Tibial artery (tissue), 4 donors: ENCODE measurements at regions not wholly inside any gene's neighbourhood (a gene's known extent, or its start where the extent isn't known, plus 50 kb on each side); places are given as distances from the start of the nearest gene placed in this dataset.
A peak's percentile ranks its signal among the peaks of the same experiment; 100 is the strongest.

ENCODE experiments used
- DNase-seq, 2 donors: peaks; one replicate each; pipeline ENCODE4 v3.0.0-alpha.2; 2019
- H3K27ac ChIP-seq, 2 donors: fragments of 200-600 bp; sonication (generic) in 1 of 2; 1 replicate in 1 of 2; 2 replicates in 1 of 2; pipeline ENCODE4 v1.5.1; 2018 to 2019; ENCODE audit warnings: mild to moderate bottlenecking in 1 of 2
- H3K27me3 ChIP-seq, 2 donors: fragments of 200-600 bp; sonication (generic) in 1 of 2; one replicate each; pipeline versions ENCODE4 v1.5.1 to v1.6.0; 2016 to 2019
- H3K36me3 ChIP-seq, 3 donors: fragments of 200-600 bp; sonication (generic) in 2 of 3; one replicate each; pipeline ENCODE4 v1.5.1; 2016 to 2019; ENCODE audit warnings: mild to moderate bottlenecking in 2 of 3
- H3K4me1 ChIP-seq, 4 donors: fragments of 200-600 bp; sonication (generic) in 2 of 4; 1 replicate in 3 of 4; 2 replicates in 1 of 4; pipeline ENCODE4 v1.5.1; 2016 to 2019
- H3K4me3 ChIP-seq, 2 donors: fragments of 200-600 bp; sonication (generic) in 1 of 2; 1 replicate in 1 of 2; 2 replicates in 1 of 2; pipeline ENCODE4 v1.5.1; 2018 to 2019; ENCODE audit warnings: mild to moderate bottlenecking in 2 of 2
- H3K9me3 ChIP-seq, 3 donors: fragments of 200-600 bp; sonication (generic) in 1 of 3; one replicate each; pipeline ENCODE4 v1.5.1; 2016 to 2019
- intact Hi-C: fragments of 100-400 bp; cut with DNase I; formaldehyde crosslinking; loops from one replicate; pipeline ENCODE4 v1.15.0; 2023; ENCODE audit warnings: low total_unique reads
- TF ChIP-seq, protein P1 (sequence below), 2 experiments: fragments of 200-600 bp in 1 of 2; fragments of 450-650 bp in 1 of 2; IDR thresholded peaks; one replicate each; pipeline ENCODE4 v1.5.1; 2017 to 2019; ENCODE audit warnings: antibody characterized with exemption in 2 of 2, mild to moderate bottlenecking in 1 of 2, moderate library complexity in 1 of 2

DNA sequence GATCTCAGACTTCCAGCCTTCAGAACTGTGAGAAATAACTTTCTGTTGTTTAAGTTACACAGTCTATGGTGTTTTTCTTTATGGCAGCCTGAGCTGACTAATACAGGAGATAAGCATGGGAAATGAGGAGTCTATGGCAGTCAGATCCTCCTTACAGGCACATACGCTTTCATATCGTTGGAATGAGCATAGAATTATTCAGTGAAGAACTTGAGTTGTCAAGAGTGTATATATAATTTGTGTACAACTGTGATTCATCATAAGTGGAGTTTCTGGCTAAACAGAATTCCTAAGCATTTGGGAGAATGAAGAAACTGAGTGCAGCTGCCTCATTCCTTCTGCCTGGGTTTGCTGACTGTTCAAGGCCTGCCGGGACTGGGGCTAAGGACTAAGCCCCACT, 516.7 kb downstream of the ADRA2A start:
- intact Hi-C loops: no loop called here
- H3K9me3 ChIP-seq: no peaks in the 10 kb centered on the region
- DNase-seq: no peak
- TF ChIP-seq, protein P1, sequence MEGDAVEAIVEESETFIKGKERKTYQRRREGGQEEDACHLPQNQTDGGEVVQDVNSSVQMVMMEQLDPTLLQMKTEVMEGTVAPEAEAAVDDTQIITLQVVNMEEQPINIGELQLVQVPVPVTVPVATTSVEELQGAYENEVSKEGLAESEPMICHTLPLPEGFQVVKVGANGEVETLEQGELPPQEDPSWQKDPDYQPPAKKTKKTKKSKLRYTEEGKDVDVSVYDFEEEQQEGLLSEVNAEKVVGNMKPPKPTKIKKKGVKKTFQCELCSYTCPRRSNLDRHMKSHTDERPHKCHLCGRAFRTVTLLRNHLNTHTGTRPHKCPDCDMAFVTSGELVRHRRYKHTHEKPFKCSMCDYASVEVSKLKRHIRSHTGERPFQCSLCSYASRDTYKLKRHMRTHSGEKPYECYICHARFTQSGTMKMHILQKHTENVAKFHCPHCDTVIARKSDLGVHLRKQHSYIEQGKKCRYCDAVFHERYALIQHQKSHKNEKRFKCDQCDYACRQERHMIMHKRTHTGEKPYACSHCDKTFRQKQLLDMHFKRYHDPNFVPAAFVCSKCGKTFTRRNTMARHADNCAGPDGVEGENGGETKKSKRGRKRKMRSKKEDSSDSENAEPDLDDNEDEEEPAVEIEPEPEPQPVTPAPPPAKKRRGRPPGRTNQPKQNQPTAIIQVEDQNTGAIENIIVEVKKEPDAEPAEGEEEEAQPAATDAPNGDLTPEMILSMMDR (IDR thresholded peaks at IDR 0.05): no peak
- H3K4me1 ChIP-seq: no peaks in the 10 kb centered on the region
- H3K27me3 ChIP-seq: no peaks in the 10 kb centered on the region
- no peaks in the 10 kb centered on the region for H3K36me3 ChIP-seq
- H3K4me3 ChIP-seq: no peak overlapping the region
- H3K27ac ChIP-seq: no peak overlapping the region

DNA sequence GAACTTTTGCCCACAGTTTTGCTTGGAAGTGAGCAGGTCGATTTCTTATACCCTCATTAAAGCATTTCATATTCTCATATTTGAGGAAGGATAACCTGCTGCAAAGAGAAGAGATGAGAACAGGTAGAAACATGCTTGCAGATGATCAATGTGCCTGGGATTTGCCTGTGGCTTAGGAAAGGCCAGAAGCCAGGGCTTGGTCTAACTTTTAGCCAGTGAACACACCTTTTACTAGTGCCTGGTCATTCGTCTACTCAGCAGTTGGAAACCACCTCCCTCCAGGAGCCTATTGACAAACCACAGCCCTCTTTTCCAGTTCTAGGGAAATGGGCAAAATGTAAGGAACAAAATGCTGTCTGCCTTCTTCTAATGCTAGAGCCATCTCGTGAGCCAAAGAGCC, 518.3 kb downstream of the ADRA2A start:
- TF ChIP-seq, protein P1 (IDR thresholded peaks at IDR 0.05): no peak
- H3K4me1 ChIP-seq: no peaks in the 10 kb centered on the region
- intact Hi-C loops: no loop called here

DNA sequence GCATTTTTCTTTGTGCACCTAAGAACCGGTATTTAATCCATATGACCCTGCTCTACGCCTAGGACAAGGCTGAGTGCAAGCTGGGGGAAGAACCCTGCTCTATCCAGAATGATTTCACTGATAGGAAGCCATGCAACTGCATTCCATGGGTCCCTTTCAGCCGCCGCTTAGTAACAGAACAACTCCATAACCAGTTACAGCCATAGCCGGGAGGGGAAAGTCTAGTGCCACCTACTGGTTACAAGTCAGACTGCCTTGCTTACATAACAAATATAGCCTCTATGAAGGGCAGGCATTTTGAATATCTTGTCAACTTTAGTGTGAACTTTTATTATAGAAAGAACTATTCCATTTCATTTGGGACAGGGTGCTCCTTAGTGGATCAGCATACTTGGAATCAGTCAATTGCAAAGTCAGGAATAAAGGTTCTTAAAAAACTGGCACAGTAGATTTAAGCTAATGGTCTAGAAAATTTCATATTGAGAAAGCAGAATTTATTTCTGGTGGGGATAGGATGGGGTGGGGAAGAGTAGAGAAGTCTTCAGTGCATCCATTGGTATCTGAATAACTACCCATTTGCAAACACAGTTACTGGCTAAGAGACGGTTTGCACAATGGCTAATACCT, 521.7 kb downstream of the ADRA2A start:
- H3K4me1 ChIP-seq: no peaks in the 10 kb centered on the region
- H3K4me3 ChIP-seq: no peak overlapping the region
- intact Hi-C loops: no loop called here
- no peaks in the 10 kb centered on the region for H3K9me3 ChIP-seq
- no peaks in the 10 kb centered on the region for H3K27me3 ChIP-seq
- no peaks in the 10 kb centered on the region for H3K36me3 ChIP-seq
- TF ChIP-seq, protein P1 (IDR thresholded peaks at IDR 0.05): peak; percentile 50 to 58
- H3K27ac ChIP-seq: no peak overlapping the region
- peak in 1 of 2 donors; percentile 44 for DNase-seq

More for the DNA sequence above, 518.3 kb downstream of the ADRA2A start:
- Histone ChIP-seq H3K27ac (no peak overlapping the region), H3K9me3 (no peaks in the 10 kb centered on the region), H3K4me3 (no peak overlapping the region), H3K36me3 (no peaks in the 10 kb centered on the region), H3K27me3 (no peaks in the 10 kb centered on the region)
- no peak for DNase-seq

DNA sequence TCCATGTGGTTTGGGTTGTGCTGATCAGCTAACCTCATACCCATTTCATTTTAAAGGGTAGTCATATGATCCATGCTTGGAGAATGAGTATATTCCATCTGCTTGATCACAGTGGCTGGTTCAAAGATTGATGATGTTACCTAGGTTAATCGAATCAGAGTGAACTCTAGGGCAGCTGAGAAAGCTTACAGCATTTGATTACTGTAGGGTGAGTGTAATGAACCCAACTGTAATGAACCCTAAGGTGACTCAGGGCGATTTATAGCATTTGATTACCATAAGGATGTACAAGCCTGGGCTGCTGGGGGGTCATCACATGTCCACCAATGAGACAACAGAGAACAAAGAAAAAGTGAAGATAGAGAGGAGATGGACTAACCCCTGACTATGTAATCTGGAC, 523.1 kb downstream of the ADRA2A start:
- TF ChIP-seq, protein P1 (IDR thresholded peaks at IDR 0.05): no peak
- intact Hi-C loops: no loop called here
- H3K4me3 ChIP-seq: no peak overlapping the region

DNA sequence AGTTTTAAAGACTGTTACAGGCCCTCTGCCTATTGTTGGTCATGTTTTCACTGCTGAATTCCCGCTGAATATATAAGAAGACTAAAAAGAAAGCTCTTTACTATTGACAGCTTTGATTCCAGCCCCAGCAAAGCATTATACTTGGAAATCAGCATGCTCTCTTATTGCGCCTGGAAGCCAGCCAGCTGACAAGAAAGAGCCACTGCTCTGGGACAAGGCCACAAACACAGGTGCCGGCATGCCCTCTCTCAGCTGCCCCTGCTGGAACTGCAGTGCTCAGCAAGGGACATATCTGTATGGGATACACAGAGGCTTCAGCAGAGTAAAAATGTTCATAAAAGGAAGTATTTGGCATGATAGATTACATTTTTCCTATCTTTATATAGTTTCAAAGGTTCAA, 523.9 kb downstream of the ADRA2A start:
- intact Hi-C loops: no loop called here
- Histone ChIP-seq H3K27me3 (no peaks in the 10 kb centered on the region), H3K36me3 (no peaks in the 10 kb centered on the region), H3K4me1 (no peaks in the 10 kb centered on the region), H3K9me3 (no peaks in the 10 kb centered on the region), H3K27ac (no peak overlapping the region), H3K4me3 (no peak overlapping the region)
- no peak for DNase-seq
- TF ChIP-seq, protein P1 (IDR thresholded peaks at IDR 0.05): no peak

More for the DNA sequence above, 523.1 kb downstream of the ADRA2A start:
- H3K27me3 ChIP-seq: no peaks in the 10 kb centered on the region
- H3K4me1 ChIP-seq: no peaks in the 10 kb centered on the region
- H3K9me3 ChIP-seq: no peaks in the 10 kb centered on the region
- no peaks in the 10 kb centered on the region for H3K36me3 ChIP-seq
- DNase-seq: no peak
- H3K27ac ChIP-seq: no peak overlapping the region

DNA sequence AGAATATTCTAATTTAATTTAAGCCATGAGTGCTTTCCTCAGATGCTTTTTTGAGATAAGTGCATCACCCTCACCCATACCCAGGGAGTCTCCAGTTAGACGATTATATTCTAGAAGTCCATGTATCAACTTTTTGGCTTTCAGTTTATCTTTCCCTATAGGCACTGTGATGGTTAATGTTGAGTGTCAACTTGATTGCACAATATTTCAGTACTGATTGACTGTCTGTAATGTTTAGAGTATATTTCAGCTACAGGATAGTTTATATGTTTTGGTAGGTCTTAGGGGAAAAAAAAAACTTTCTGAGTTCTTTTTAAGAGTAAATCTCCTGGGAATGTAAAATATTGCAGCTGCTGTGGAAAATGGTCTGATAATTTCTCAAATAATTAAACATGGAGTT, 535.4 kb downstream of the ADRA2A start:
- no peak for DNase-seq
- Histone ChIP-seq H3K27me3 (no peaks in the 10 kb centered on the region), H3K9me3 (no peaks in the 10 kb centered on the region), H3K4me3 (no peak overlapping the region), H3K4me1 (no peaks in the 10 kb centered on the region), H3K36me3 (no peaks in the 10 kb centered on the region), H3K27ac (no peak overlapping the region)
- TF ChIP-seq, protein P1 (IDR thresholded peaks at IDR 0.05): no peak
- intact Hi-C loops: no loop called here
